SIG-M5 treated with dmso at 0.1 percent for 504 hours (cell line): ENCODE measurements at regions not wholly inside any gene's neighbourhood (a gene's known extent, or its start where the extent isn't known, plus 50 kb on each side); places are given as distances from the start of the nearest gene placed in this dataset.
"Not testable (repeated sequence)": the region's sequence is repeated elsewhere in the genome, so short reads cannot be mapped to it uniquely, and the experiment has no call there.

Experiments used
- DNase-seq: peaks from one replicate; lab custom pipeline; 2025; ENCODE audit not compliant: unreplicated experiment; lab: John Stamatoyannopoulos, UW

DNA sequence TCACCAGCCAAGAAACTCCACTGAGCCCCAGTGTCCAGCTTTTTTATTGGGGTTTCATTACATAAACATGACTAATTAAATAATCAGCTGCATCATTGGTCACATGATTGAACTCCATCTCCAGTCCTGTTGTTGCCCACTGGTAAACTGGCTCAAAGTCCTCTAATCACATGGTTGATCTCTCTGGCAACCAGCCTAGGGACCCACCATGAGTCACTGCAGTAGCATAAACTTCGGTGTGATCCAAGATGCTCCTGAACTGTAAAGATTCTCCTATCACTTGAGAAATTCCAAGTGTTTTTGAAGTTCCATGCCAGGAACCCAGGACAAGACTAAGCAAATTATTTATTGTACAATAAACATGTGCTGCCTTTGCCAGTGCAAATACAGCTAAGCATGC is 130.4 kb upstream of the AUTS2 start:
- DNase-seq: no peak

DNA sequence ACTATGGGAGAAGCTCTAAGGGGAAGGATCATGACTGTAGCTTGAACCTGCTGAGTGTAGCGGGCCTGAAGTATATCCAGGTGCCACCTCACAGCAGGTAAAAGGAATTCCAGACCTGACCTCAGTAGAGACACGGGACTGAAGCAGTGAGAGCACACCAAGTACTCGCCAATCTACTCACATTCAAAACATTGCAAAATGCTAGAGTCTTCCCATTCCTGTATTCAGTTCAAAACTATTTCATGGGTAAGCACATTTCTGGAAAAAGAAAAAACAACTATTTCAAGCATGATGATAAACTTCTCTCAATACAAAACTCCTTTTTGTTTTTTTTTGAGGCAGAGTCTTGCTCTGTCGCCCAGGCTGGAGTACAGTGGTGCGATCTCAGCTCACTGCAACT is 121.9 kb upstream of the AUTS2 start:
- no peak for DNase-seq

DNA sequence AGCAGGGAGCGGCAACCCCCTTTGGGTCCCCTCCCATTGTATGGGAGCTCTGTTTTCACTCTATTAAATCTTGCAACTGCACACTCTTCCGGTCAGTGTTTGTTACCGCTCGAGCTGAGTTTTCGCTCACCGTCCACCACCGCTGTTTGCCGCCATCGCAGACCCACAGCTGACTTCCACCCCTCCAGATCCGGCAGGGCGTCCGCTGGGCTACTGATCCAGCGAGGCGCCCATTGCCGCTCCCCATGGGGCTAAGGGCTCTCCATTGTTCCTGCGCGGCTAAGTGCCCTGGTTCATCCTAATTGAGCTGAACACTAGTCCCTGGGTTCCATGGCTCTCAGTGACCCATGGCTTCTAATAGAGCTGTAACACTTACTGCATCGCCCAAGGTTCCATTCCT is 115.6 kb upstream of the AUTS2 start:
- DNase-seq: no peak

DNA sequence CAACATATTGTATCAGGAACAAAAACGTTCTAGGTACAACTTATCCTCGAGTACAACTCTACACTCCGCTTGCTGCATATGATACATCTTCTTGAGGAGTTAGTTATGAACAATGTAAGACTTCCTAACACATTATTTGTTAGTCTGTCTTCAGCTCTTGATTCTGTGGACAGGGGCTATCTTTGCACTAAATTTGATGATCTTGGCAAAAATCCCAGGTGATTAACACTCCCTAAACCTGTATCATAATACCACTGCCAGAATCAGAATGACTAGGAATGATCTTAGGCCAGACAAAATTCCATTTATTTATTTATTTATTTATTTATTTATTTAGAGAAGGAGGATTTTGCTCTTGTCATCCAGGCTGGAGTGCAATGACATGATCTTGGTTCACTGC is 108.7 kb upstream of the AUTS2 start:
- no peak for DNase-seq

DNA sequence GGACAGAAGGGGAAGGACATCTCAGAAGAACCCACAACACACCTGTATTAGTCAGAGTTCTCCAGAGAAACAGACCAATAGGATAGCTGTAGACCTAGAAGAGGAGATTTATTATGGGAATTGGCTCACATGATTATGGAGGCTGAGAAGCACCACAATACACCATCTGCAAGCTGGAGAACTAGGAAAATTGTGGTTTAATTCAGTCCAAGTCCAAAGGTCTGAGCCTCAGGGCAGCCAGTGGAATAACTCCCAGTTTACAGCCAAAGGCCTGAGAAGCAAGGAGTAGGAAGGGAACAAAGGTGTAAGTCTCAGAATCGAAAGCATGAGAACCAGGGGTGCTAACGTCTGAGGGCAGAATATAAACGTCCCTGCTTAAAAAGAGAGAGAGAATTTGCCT is 99.6 kb upstream of the AUTS2 start:
- no peak for DNase-seq

DNA sequence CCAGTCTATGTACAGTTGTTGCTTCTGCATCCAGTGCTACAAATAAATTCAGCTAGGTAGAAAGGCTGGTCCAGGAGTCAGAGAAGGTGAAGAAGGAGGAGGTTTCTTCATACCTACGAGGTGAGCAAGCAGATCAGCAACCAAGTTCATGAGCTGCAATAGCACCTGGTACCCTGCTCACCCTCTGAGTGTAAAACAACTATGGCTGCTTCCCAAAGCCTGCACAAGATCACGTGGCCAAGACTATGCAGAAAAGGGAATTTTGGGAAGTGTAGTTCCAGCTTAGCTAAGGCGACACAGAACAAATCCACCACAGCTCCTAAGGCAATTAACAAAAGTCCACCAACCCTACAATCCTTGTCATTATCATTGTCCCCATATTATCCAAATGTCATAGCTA is 95.9 kb upstream of the AUTS2 start:
- DNase-seq: no peak

DNA sequence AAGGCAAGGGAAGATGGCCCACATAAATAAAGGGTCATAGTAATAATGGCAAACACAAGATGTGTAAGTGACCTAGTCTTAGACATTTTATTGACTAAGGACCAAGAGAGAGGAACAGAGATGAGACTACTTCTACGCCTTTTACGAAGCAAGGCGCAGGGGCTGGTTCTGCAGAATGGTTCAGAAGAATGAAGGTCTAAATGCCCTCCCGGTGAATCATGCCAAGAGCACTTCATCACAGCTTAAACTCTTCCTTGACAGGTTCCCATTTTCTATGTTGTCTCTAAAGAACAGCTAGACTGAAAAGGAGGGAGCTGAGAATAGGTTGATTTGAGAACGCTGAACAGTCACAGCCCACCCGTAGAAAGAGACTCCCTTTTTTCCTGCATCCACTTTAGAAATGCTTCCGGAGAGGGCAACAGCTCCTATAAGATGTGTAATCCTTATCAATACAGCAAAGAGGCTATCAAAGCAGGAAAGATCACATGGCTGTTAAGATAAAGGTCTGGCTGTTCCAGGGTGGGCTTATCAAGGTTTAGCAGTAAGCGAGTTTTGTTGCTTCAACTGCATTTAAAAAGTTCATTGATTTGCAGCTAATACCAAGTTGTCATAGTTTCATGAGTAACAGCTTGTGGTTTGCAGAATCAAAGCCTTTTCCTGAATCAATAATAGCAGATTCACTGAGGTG is 93.4 kb upstream of the AUTS2 start:
- DNase-seq: no peak

DNA sequence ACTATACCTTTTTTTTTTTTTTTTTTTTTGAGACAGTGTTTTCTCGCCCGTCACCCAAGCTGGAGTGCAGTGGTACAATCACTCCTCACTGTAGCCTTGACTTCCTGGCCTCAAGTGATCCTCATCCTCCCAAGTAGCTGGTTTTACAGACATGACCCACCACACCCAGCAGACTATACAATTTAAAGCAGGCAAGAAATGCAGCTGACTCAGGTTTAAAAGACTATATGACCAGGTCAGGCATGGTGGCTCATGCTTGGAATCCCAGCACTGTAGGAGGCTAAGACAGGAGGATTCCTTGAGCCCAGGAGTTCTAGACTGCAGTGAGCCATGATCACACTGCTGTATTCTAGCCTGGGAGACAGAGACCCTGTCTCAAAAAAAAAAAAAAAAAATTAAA is 89.5 kb upstream of the AUTS2 start:
- DNase-seq: no peak

DNA sequence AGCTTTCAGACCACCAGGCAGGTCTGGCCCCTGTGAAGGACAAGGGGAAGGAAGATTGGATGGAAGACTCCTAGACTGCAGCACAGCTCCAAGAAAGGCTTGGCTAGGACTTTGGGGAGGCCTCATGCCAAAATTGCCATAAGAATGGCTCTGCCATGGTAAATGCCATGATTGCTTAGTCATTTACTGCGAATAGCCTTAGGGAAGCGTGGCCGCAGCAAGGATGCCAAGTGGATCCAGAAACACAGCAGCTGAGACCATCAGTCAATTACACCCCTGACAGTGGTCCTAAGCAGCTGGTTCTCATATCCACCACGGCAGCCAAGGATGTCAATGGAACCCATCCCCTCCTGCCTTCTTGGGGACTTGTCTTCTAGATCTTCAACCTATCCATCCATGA is 88.2 kb upstream of the AUTS2 start:
- DNase-seq: no peak

DNA sequence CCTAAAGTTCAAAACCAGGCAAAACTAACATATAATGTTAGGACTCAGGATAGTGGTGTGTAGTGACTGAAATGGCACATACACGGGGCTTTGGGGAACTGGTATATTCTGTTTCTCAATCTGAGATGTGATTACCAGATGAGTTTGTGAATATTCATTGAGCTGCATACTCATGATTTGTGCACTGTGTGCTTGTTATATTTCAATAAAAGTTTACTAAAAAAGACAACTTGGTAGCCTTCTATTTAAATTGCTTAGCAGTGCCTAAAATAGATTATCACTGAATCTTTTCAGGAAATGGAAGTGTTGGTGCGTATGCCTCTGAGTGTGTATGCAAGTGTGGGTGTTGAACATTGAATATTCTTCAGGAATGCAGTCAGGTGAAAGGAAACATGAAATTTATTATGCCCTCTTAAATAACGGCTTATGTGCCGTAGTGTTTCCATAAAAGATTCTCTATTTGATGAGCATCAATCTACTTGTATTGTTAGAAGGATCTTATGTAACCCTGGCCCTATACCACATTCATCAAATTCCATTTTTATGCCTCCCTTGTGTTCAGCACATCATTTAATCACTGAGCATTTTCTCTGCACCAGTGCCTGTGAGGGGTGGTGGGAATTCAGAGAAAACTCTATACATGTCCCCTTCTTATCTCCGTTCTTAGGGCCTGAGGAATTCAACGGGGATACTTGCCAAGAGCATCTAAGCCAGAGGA is 82.6 kb upstream of the AUTS2 start:
- DNase-seq: no peak

DNA sequence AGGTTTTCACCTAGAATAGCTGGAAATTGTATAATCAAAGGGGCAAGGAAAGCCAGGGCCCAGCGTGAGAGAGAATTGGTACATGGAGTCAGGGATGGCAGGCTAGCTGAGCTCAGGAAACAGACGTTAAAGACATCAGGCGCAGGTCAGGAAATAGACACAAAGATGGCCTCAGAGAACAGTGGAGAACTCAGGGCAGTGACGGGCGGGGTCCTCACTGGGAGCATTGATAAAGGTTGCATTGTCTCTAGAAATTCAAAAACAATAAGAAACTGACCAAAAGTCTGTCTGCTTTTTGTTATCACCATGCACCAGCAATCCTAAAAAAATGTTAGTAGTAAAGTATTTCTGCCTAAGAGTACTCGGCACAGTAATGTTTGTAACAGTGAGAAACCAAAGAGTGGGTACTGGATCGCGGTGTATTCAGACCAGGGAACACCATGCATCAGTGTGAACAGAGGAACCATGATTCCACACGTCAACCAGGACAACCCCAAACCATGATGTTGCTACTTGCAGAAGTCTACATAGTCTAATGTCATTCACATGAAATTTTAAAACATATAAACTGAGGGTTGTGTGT is 81.9 kb upstream of the AUTS2 start:
- DNase-seq: no peak

DNA sequence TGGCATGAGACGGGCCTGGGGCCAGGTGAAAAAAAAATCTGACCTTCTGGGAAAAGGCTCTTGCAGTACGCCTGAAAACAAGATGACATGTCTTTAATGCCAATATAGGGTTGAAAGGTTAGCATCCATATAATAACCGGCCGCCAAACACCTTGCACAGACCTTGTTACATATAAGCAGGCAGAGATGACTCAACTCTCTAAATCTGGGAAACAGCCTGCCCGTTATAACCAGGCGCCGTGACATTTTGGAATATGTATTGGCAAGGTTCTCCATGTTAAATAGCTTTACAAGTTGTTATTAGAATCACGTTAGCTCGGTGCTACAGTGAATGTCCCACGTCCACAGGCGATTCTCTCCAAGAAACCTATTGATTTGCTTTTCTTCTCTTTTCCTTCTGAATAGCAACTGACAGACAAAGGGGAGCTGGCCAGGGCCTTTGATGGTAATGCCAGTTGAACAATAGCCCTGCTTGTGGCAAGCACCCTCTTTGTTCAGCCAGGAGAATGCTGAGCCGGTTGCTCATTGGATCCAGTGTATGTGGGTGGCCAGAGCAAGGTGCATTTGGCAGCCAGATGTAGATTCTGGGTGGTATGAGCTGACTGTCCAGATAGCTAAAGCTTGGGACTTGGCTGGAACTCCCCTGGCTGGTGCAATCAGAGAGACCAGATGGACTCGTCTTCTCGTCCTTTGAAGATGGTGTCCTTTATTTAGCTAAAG is 80.1 kb upstream of the AUTS2 start:
- DNase-seq: no peak

DNA sequence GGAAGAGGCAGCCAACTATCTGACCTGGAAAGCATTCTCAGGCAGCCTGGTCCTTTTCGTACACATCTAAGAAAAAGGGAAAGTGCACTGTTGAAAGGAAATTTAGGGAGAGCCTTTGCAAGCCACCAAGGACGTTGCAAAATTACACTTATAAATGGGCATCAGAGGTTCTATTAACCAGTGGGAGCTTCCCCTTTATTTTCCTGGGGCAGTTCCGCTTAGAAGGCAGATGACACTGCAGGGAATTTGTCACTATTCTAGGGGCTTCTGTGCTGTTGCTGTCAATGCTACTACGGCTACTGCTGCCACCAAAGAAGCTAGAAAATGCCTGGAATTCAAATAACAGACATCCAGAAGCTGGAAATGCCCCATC is 79.6 kb upstream of the AUTS2 start:
- no peak for DNase-seq

DNA sequence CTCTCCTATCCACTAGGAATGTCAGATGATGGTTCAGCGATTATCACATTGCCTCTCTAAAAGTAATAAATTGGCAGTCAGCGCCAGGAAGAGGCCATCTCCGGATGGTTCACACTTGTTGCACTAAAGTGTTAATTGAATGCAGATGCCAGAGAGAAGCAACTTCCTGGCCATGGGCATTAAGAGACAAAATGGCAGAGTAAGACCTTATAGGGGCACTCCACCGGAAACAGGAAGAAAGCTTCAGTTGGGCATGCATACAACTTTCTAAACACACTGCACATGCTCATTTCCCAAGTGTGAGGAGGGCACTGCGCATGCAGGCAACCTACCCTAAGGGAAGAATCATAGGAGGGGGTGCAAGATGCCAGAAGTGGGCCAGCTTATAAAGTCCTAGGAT is 71.7 kb upstream of the AUTS2 start:
- no peak for DNase-seq

DNA sequence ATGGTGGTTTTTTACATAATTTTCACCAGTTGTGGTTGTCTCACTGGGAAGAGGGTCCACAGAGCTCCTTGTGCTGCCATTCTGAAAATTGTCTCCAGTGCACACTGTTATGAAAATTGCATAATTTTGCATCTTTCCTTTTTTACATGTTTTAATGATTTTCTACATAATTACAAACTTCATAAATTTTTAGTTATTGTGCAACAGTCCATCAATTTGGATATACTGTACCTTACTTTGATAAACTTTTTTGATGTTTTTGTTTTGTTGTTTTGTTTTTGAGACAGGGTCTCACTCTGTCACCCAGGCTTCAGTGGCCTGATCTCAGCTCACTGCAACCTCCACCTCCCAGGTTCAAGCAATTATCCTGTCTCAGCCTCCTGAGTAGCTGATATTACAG is 70.6 kb upstream of the AUTS2 start:
- no peak for DNase-seq

DNA sequence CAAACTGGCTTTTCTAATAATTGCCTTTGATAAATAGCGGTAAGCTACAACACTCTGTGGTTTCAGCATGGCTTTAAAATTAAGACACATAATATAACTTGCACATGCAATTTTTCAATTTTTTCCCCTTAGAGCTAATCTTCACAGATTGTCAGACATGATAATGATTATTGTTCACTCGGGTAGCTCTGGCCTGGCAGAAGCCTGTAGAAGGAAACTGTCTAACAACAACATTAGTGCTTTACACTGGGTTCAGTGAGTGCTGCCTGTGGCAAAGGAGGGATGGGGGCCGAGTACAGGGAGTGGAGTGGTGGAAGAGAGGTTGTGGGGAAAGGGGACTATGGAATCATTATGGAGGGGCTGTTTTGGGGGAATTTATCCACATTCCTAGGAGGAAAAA is 67.2 kb upstream of the AUTS2 start:
- no peak for DNase-seq

DNA sequence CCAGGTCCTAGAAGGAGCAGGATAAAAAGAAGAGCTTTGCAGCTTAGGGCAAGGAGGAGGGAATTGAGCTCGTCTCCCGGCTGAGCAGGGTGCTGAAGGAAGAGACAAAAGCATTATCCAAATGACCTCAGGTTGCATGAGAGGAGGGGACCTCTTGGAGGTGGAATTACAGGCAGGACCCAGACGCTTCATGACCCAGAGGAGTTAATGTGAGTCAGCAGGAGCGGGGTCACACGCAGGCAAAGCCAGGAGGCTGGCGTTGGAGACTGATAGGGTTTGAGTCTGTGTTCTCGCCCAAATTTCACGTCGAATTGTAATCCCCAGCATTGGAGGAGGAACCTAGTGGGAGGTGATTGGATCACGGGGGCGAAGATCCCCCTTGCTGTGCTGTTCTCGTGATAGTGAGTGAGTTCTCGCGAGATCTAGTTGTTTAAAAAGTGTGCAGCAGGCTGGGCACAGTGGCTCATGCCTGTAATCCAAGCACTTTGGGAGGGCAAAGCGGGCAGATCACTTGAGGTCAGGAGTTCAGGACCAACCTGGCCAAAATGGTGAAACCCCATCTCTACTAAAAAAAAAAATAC is 63.7 kb upstream of the AUTS2 start:
- DNase-seq: no peak

DNA sequence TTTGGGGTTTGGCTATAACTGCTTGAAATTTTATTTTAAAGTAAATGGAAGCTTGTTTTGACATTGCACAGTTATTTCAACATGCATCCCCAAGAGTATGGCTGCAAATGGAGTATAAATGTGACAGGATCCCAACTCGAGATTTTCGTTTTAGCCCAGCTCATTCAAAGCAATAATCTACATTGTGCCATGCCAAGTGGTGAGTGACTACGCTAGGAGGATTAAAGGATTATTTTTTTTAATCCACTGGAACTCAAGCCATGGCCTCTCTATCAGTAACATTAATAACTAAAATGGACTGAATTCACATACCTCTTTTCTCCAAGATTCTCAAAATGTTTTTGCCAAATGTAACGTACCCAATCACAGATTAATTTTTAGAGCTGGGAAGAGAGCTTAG is 60.6 kb upstream of the AUTS2 start:
- DNase-seq: no peak

DNA sequence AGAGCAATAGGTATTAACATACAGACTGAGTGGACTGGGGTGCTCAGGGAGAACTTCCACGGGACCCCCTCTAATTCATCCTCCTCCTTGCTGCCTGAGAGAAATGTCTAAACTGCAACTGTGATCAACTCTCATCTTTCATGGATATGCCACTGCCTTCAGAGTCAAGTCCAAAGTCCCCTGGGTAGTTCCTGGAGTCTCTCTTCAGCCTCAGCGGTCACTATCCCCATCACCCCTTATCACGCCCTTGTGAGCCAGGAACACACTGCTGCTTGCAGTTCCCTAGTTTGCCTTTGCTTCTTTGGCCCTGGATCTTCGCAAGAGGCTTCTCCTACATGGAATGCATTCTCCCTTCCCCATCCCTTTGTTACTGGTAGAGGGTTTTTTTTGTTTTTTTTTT is 58.7 kb upstream of the AUTS2 start:
- no peak for DNase-seq

DNA sequence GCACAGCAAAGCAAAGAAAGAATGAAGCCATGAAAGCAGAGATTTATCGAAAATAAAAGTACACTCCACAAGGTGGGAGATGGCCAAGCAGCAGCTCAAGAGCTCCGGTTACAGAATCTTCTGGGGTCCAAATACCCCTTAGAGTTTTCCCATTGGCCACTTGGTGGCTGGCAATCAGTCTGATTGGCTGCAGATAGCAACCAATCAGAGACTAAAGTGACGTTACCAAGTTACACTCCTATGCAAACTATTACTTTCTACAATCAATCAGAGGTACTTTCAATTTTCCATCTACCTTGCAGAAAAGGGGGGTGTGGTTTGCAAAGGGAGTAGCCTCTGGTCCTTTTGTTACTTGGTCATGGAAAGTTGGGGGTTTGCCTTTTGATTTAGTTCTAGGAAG is 58.0 kb upstream of the AUTS2 start:
- no peak for DNase-seq

DNA sequence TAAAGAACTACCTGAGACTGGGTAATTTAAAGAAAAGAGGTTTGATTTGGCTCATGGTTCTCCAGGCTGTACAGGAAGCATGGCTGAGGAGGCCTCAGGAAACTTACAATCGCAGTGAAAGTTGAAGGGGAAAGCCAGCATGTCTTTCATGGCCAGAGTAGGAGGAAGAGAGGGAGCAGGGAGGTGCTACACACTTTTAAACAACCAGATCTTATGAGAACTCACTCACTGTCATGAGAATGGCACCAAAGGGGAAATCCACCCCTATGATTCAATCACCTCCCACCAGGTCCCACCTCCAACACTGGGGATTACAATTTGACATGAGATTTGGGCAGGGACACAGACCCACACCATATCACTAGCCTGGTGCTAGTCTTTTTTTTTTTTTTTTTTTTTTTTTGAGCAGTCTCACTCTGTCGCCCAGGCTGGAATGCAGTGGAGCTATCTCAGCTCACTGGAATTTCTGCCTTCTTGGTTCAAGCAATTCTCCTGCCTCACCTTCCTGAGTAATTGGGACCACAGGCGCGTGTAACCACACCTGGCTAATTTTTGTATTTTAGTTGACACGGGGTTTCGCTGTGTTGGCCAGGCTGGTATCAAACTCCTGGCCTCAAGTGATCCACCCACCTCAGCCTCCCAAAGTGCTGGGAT is 56.4 kb upstream of the AUTS2 start:
- not testable (repeated sequence) for DNase-seq
